Astrocyte (in vitro differentiated cells and primary cell): ENCODE measurements at regions not wholly inside any gene's neighbourhood (a gene's known extent, or its start where the extent isn't known, plus 50 kb on each side); places are given as distances from the start of the nearest gene placed in this dataset.

Source experiments
- DNase-seq: peaks from one replicate; pipeline ENCODE4 v3.0.0-alpha.2; 2010; ENCODE audit warnings: low read depth
- FAIRE-seq: peaks from 2 replicates; lab custom pipeline; 2011; peaks lifted over from hg19 to GRCh38; lab: Jason Lieb, UNC
- H2AFZ ChIP-seq: 2 replicates; pipeline ENCODE4 v1.6.0; 2012; ENCODE audit warnings: low read depth, low read length, inconsistent platforms
- H3K27ac ChIP-seq: 2 replicates; pipeline ENCODE4 v1.5.1; 2011; ENCODE audit warnings: low read depth, low read length, inconsistent platforms
- H3K27me3 ChIP-seq: 2 replicates; pipeline ENCODE4 v1.6.0; 2011; ENCODE audit warnings: low read length, inconsistent platforms; ENCODE audit not compliant: insufficient read depth
- H3K36me3 ChIP-seq: 2 replicates; pipeline ENCODE4 v1.5.1; 2011; ENCODE audit warnings: low read length, inconsistent platforms; ENCODE audit not compliant: insufficient read depth
- H3K4me1 ChIP-seq: 2 replicates; pipeline ENCODE4 v1.5.1; 2011; ENCODE audit warnings: low read length, inconsistent platforms; ENCODE audit not compliant: insufficient read depth
- H3K4me2 ChIP-seq: 2 replicates; pipeline ENCODE4 v1.6.0; 2012; ENCODE audit warnings: low read length, inconsistent platforms
- H3K4me3 ChIP-seq: 2 replicates; pipeline ENCODE4 v1.5.1; 2011; ENCODE audit warnings: low read depth, mild to moderate bottlenecking, low read length, inconsistent platforms; ENCODE audit not compliant: insufficient read depth
- H3K79me2 ChIP-seq: 2 replicates; pipeline ENCODE4 v1.6.0; 2012; ENCODE audit warnings: mild to moderate bottlenecking, low read length, inconsistent platforms; ENCODE audit not compliant: insufficient read depth
- H3K9ac ChIP-seq: 2 replicates; pipeline ENCODE4 v1.6.0; 2012; ENCODE audit warnings: mild to moderate bottlenecking, low read length, inconsistent platforms
- H3K9me3 ChIP-seq: 2 replicates; pipeline ENCODE4 v1.5.1; 2012; ENCODE audit warnings: low read depth, mild to moderate bottlenecking, low read length, inconsistent platforms; ENCODE audit not compliant: insufficient read depth
- H4K20me1 ChIP-seq: 2 replicates; pipeline ENCODE4 v1.6.0; 2012; ENCODE audit warnings: low read length, inconsistent platforms; ENCODE audit not compliant: insufficient read depth
- H3K27ac Mint-ChIP-seq: one replicate; pipeline ENCODE4 v1.8.0; 2021; ENCODE audit warnings: mild to moderate bottlenecking, mixed read lengths; ENCODE audit not compliant: unreplicated experiment
- H3K27me3 Mint-ChIP-seq: one replicate; pipeline ENCODE4 v1.8.0; 2021; ENCODE audit warnings: low read depth, mixed read lengths; ENCODE audit not compliant: unreplicated experiment
- H3K36me3 Mint-ChIP-seq: one replicate; pipeline ENCODE4 v1.8.0; 2021; ENCODE audit warnings: low read depth, mixed read lengths; ENCODE audit not compliant: unreplicated experiment
- H3K4me1 Mint-ChIP-seq: one replicate; pipeline ENCODE4 v1.8.0; 2021; ENCODE audit warnings: low read depth, mixed read lengths; ENCODE audit not compliant: unreplicated experiment
- H3K4me3 Mint-ChIP-seq: one replicate; pipeline ENCODE4 v1.8.0; 2021; ENCODE audit warnings: mild to moderate bottlenecking, moderate library complexity, mixed read lengths; ENCODE audit not compliant: unreplicated experiment
- H3K9me3 Mint-ChIP-seq: one replicate; pipeline ENCODE4 v1.8.0; 2021; ENCODE audit warnings: mild to moderate bottlenecking, mixed read lengths; ENCODE audit not compliant: unreplicated experiment
- EZH2 ChIP-seq: IDR thresholded peaks from 2 replicates; pipeline ENCODE4 v1.6.1; 2012; ENCODE audit warnings: mild to moderate bottlenecking, low read length, inconsistent platforms; ENCODE audit not compliant: insufficient read depth
- TF ChIP-seq, protein P1 (sequence below): IDR thresholded peaks from 2 replicates; pipeline ENCODE4 v1.5.1; 2011; ENCODE audit warnings: low read depth, mild to moderate bottlenecking, inconsistent platforms, low read length, moderate library complexity; ENCODE audit not compliant: insufficient read depth

GRCh38 chr6:19434065-19434464 is 403.1 kb upstream of the ID4 start:
- Histone ChIP-seq H3K9ac (no peak overlapping the region), H3K4me1 (no peaks in the 10 kb centered on the region), H3K9me3 (no peaks in the 10 kb centered on the region), H2AFZ (no peak overlapping the region), H4K20me1 (no peaks in the 10 kb centered on the region), H3K4me2 (no peak overlapping the region), H3K27me3 (no peaks in the 10 kb centered on the region), H3K4me3 (no peak overlapping the region), H3K27ac (no peak overlapping the region), H3K36me3 (no peaks in the 10 kb centered on the region), H3K79me2 (no peaks in the 10 kb centered on the region)
- no peaks in the 10 kb centered on the region for H3K9me3 Mint-ChIP-seq
- no peaks in the 10 kb centered on the region for H3K4me1 Mint-ChIP-seq
- no peaks in the 10 kb centered on the region for H3K36me3 Mint-ChIP-seq
- TF ChIP-seq EZH2, result no peak
- TF ChIP-seq, protein P1, sequence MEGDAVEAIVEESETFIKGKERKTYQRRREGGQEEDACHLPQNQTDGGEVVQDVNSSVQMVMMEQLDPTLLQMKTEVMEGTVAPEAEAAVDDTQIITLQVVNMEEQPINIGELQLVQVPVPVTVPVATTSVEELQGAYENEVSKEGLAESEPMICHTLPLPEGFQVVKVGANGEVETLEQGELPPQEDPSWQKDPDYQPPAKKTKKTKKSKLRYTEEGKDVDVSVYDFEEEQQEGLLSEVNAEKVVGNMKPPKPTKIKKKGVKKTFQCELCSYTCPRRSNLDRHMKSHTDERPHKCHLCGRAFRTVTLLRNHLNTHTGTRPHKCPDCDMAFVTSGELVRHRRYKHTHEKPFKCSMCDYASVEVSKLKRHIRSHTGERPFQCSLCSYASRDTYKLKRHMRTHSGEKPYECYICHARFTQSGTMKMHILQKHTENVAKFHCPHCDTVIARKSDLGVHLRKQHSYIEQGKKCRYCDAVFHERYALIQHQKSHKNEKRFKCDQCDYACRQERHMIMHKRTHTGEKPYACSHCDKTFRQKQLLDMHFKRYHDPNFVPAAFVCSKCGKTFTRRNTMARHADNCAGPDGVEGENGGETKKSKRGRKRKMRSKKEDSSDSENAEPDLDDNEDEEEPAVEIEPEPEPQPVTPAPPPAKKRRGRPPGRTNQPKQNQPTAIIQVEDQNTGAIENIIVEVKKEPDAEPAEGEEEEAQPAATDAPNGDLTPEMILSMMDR, result no peak
- no peak for FAIRE-seq
- H3K27ac Mint-ChIP-seq, result no peak overlapping the region
- no peak for DNase-seq
- H3K4me3 Mint-ChIP-seq, result no peak overlapping the region
- H3K27me3 Mint-ChIP-seq, result no peaks in the 10 kb centered on the region

DNA sequence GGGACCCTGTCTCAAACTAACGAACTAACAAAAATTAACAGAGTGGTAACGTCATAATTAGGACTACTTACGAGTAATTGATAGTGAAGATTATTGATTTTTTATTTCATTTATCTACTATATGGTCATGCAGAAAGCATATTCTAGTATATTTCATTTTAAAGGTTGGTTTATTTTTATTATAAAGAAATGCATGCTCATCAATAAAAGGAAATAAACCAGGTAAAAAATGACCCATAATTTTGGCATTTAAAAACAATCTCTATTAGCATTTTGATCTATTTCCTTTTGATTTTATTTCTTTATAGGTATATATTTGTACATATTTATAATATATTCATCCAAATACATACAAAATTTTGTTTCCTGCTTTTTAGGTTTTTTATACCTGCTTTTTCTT is 401.4 kb upstream of the ID4 start:
- no peaks in the 10 kb centered on the region for H3K36me3 Mint-ChIP-seq
- H3K27ac Mint-ChIP-seq, result no peak overlapping the region
- no peaks in the 10 kb centered on the region for H3K9me3 Mint-ChIP-seq
- H3K4me1 ChIP-seq, result no peaks in the 10 kb centered on the region
- FAIRE-seq (no peak), DNase-seq (no peak)
- no peaks in the 10 kb centered on the region for H3K9me3 ChIP-seq
- no peak overlapping the region for H3K4me2 ChIP-seq
- no peak overlapping the region for H3K9ac ChIP-seq
- H3K36me3 ChIP-seq, result no peaks in the 10 kb centered on the region
- H3K27me3 ChIP-seq, result no peaks in the 10 kb centered on the region
- no peaks in the 10 kb centered on the region for H3K79me2 ChIP-seq
- TF ChIP-seq EZH2, result no peak
- TF ChIP-seq, protein P1, result no peak
- no peaks in the 10 kb centered on the region for H3K4me1 Mint-ChIP-seq
- no peak overlapping the region for H2AFZ ChIP-seq
- H3K4me3 ChIP-seq, result no peak overlapping the region
- no peaks in the 10 kb centered on the region for H3K27me3 Mint-ChIP-seq
- H3K27ac ChIP-seq, result no peak overlapping the region
- no peaks in the 10 kb centered on the region for H4K20me1 ChIP-seq
- no peak overlapping the region for H3K4me3 Mint-ChIP-seq

DNA sequence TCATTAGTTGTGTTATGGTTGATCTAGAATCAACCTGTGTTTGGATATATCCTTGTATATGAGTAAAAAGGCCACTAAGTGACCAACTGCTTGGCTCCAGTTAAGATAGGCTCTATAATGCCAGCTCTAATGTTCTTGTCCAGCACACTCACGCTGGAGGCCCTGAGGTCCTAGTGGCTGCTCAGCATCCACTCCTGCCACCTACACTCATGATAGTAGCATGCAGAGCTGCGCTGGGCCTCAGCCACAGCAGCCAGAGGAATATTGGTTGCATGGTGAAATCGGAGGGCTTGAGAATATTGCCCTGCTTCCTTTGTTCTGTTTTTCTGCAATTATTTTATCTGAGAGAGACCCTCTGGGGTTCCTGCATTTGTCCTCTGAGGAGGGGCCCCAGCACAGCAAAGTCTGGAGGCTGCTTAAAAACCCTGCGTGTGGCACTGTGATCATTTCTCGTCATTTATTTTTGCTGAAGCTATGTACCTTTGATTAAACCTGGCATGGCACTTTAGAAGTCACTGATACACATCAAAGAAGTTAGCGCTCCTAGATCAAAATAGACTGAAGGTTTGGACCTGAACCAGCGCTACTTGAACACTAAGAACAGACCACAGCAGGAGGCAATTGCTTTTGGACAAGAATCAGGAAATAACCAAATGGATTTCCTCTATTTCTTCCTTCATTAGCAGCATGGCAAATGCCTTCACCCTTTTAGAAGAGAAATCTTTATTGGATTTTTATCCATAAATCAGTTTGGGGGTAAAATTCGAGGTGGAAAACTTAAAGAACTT is 398.4 kb upstream of the ID4 start:
- no peaks in the 10 kb centered on the region for H3K9me3 ChIP-seq
- H3K27ac Mint-ChIP-seq, result no peak overlapping the region
- no peak overlapping the region for H3K4me2 ChIP-seq
- H3K36me3 Mint-ChIP-seq, result no peaks in the 10 kb centered on the region
- no peak overlapping the region for H3K4me3 ChIP-seq
- H3K9me3 Mint-ChIP-seq, result no peaks in the 10 kb centered on the region
- H3K4me3 Mint-ChIP-seq, result no peak overlapping the region
- no peaks in the 10 kb centered on the region for H4K20me1 ChIP-seq
- DNase-seq (no peak), FAIRE-seq (no peak)
- H3K4me1 Mint-ChIP-seq, result no peaks in the 10 kb centered on the region
- no peak for TF ChIP-seq EZH2
- TF ChIP-seq, protein P1, result no peak
- H3K4me1 ChIP-seq, result no peaks in the 10 kb centered on the region
- H3K27ac ChIP-seq, result no peak overlapping the region
- H3K36me3 ChIP-seq, result no peaks in the 10 kb centered on the region
- no peak overlapping the region for H3K9ac ChIP-seq
- H3K79me2 ChIP-seq, result no peaks in the 10 kb centered on the region
- no peaks in the 10 kb centered on the region for H3K27me3 ChIP-seq
- H3K27me3 Mint-ChIP-seq, result no peaks in the 10 kb centered on the region
- H2AFZ ChIP-seq, result no peak overlapping the region
